SJCRH30 (cell line): ENCODE measurements at regions not wholly inside any gene's neighbourhood (a gene's known extent, or its start where the extent isn't known, plus 50 kb on each side); places are given as distances from the start of the nearest gene placed in this dataset.

Experiments
- DNase-seq, 2 experiments: peaks; one replicate each; pipeline ENCODE4 v3.0.0-alpha.2; 2015 to 2020
- H3K27ac ChIP-seq: fragments of 250-450 bp; sonication (Bioruptor Pico); 2 replicates; pipeline ENCODE4 v1.5.1; 2020; ENCODE audit warnings: mild to moderate bottlenecking, moderate library complexity
- H3K27me3 ChIP-seq: fragments of 250-450 bp; sonication (Bioruptor Pico); 2 replicates; pipeline ENCODE4 v1.5.1; 2020; ENCODE audit warnings: mild to moderate bottlenecking, moderate library complexity
- H3K36me3 ChIP-seq: fragments of 250-450 bp; sonication (Bioruptor Pico); 2 replicates; pipeline ENCODE4 v1.5.1; 2020; ENCODE audit warnings: mild to moderate bottlenecking, moderate library complexity
- H3K4me1 ChIP-seq: fragments of 250-450 bp; sonication (Bioruptor Pico); 2 replicates; pipeline ENCODE4 v1.5.1; 2020; ENCODE audit warnings: mild to moderate bottlenecking, moderate library complexity
- H3K4me3 ChIP-seq: fragments of 250-450 bp; sonication (Bioruptor Pico); 2 replicates; pipeline ENCODE4 v1.5.1; 2020; ENCODE audit warnings: mild to moderate bottlenecking, moderate library complexity
- H3K9me3 ChIP-seq: fragments of 250-450 bp; sonication (Bioruptor Pico); replicated peaks from 2 replicates; pipeline ENCODE4 v1.5.1; 2020; ENCODE audit warnings: mild to moderate bottlenecking, moderate library complexity

GRCh38 chr12:130090542-130090941 lies 71.7 kb upstream of the FZD10 start:
- DNase-seq, result no peak
- no peaks in the 10 kb centered on the region for H3K4me1 ChIP-seq
- 0 out of 2 replicates have a peak, but pooled peaks cover under 1% of the 10 kb centered on the region for H3K27me3 ChIP-seq
- no peaks in the 10 kb centered on the region for H3K9me3 ChIP-seq
- H3K27ac ChIP-seq, result no peak overlapping the region
- no peaks in the 10 kb centered on the region for H3K36me3 ChIP-seq
- no peak overlapping the region for H3K4me3 ChIP-seq

- Histone ChIP-seq H3K4me1 (no peaks in the 10 kb centered on the region), H3K27ac (no peak overlapping the region), H3K27me3 (no peaks in the 10 kb centered on the region), H3K4me3 (no peak overlapping the region), H3K9me3 (no peaks in the 10 kb centered on the region), H3K36me3 (no peaks in the 10 kb centered on the region)
- DNase-seq, result no peak
Observed at GRCh38 chr12:130093380-130093779, 68.9 kb upstream of the FZD10 start.

- no peaks in the 10 kb centered on the region for H3K9me3 ChIP-seq
Observed at GRCh38 chr12:130097342-130097741, 64.9 kb upstream of the FZD10 start.

GRCh38 chr12:130097798-130098255 lies 64.4 kb upstream of the FZD10 start:
- Histone ChIP-seq H3K4me1 (no peaks in the 10 kb centered on the region), H3K4me3 (no peak overlapping the region), H3K36me3 (no peaks in the 10 kb centered on the region), H3K27ac (no peak overlapping the region), H3K27me3 (no peaks in the 10 kb centered on the region), H3K9me3 (no peaks in the 10 kb centered on the region)
- no peak for DNase-seq

More at GRCh38 chr12:130097342-130097741, 64.9 kb upstream of the FZD10 start:
- Histone ChIP-seq H3K4me1 (no peaks in the 10 kb centered on the region), H3K27ac (no peak overlapping the region), H3K36me3 (no peaks in the 10 kb centered on the region), H3K27me3 (no peaks in the 10 kb centered on the region), H3K4me3 (no peak overlapping the region)
- DNase-seq, result no peak

- Histone ChIP-seq H3K4me3 (no peak overlapping the region), H3K27ac (no peak overlapping the region), H3K4me1 (no peaks in the 10 kb centered on the region), H3K27me3 (no peaks in the 10 kb centered on the region), H3K36me3 (no peaks in the 10 kb centered on the region), H3K9me3 (no peaks in the 10 kb centered on the region)
- no peak for DNase-seq
Observed at GRCh38 chr12:130098301-130099005, 63.8 kb upstream of the FZD10 start.

- Histone ChIP-seq H3K4me1 (no peaks in the 10 kb centered on the region), H3K27ac (no peak overlapping the region), H3K9me3 (no peaks in the 10 kb centered on the region)
Observed at GRCh38 chr12:130100634-130101362, 61.5 kb upstream of the FZD10 start.

GRCh38 chr12:130101370-130101769 lies 60.9 kb upstream of the FZD10 start:
- no peaks in the 10 kb centered on the region for H3K27me3 ChIP-seq
- no peak overlapping the region for H3K27ac ChIP-seq
- no peaks in the 10 kb centered on the region for H3K9me3 ChIP-seq
- H3K4me3 ChIP-seq, result no peak overlapping the region
- DNase-seq, result no peak
- H3K4me1 ChIP-seq, result no peaks in the 10 kb centered on the region
- H3K36me3 ChIP-seq, result no peaks in the 10 kb centered on the region

More at GRCh38 chr12:130100634-130101362, 61.5 kb upstream of the FZD10 start:
- Histone ChIP-seq H3K36me3 (no peaks in the 10 kb centered on the region), H3K4me3 (no peak overlapping the region), H3K27me3 (no peaks in the 10 kb centered on the region)
- DNase-seq, result no peak

GRCh38 chr12:130102266-130102665 lies 60.0 kb upstream of the FZD10 start:
- H3K9me3 ChIP-seq, result no peaks in the 10 kb centered on the region
- no peak overlapping the region for H3K4me3 ChIP-seq
- H3K36me3 ChIP-seq, result no peaks in the 10 kb centered on the region
- H3K27me3 ChIP-seq, result no peaks in the 10 kb centered on the region
- H3K27ac ChIP-seq, result no peak overlapping the region
- DNase-seq, result no peak
- no peaks in the 10 kb centered on the region for H3K4me1 ChIP-seq

- Histone ChIP-seq H3K4me1 (no peaks in the 10 kb centered on the region), H3K36me3 (no peaks in the 10 kb centered on the region), H3K27ac (no peak overlapping the region), H3K4me3 (no peak overlapping the region), H3K27me3 (no peaks in the 10 kb centered on the region), H3K9me3 (no peaks in the 10 kb centered on the region)
- no peak for DNase-seq
Observed at GRCh38 chr12:130104571-130105106, 57.6 kb upstream of the FZD10 start.

- Histone ChIP-seq H3K36me3 (no peaks in the 10 kb centered on the region), H3K9me3 (no peaks in the 10 kb centered on the region), H3K4me3 (no peak overlapping the region), H3K27me3 (no peaks in the 10 kb centered on the region), H3K4me1 (no peaks in the 10 kb centered on the region), H3K27ac (no peak overlapping the region)
- DNase-seq, result no peak
Observed at GRCh38 chr12:130109062-130109945, 53.0 kb upstream of the FZD10 start.

GRCh38 chr12:130110914-130111313 lies 51.4 kb upstream of the FZD10 start:
- Histone ChIP-seq H3K27ac (no peak overlapping the region), H3K36me3 (no peaks in the 10 kb centered on the region), H3K4me1 (no peaks in the 10 kb centered on the region), H3K4me3 (no peak overlapping the region), H3K9me3 (no peaks in the 10 kb centered on the region), H3K27me3 (no peaks in the 10 kb centered on the region)
- no peak for DNase-seq

- Histone ChIP-seq H3K36me3 (no peaks in the 10 kb centered on the region), H3K4me1 (no peaks in the 10 kb centered on the region), H3K27ac (no peak overlapping the region), H3K9me3 (no peaks in the 10 kb centered on the region), H3K27me3 (no peaks in the 10 kb centered on the region), H3K4me3 (no peak overlapping the region)
- no peak for DNase-seq
Observed at GRCh38 chr12:130111965-130112496, 50.2 kb upstream of the FZD10 start.
